ENCODE measurements at regions not wholly inside any gene's neighbourhood (a gene's known extent, or its start where the extent isn't known, plus 50 kb on each side); places are given as distances from the start of the nearest gene placed in this dataset.
A peak's percentile ranks its signal among the peaks of the same experiment; 100 is the strongest.
"Not testable (repeated sequence)": the region's sequence is repeated elsewhere in the genome, so short reads cannot be mapped to it uniquely, and the experiment has no call there.

DNA sequence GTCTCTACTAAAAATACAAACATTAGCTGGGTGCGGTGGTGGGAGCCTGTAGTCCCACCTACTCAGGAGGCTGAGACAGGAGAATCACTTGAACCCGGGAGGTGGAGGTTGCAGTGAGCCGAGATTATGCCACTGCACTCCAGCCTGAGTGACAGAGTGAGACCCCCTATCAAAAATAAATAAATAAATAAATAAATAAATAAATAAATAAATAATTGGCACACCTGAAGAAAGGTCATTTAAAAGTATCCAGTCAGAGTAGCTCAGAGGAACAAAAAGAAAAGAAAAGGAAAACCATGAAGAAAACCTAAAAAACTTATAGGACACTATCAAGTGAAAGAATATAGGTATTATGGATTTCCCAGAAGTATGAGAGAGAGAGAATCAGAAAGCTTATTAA is 330.1 kb upstream of the AR start:
- DNase-seq: not testable (repeated sequence)

DNA sequence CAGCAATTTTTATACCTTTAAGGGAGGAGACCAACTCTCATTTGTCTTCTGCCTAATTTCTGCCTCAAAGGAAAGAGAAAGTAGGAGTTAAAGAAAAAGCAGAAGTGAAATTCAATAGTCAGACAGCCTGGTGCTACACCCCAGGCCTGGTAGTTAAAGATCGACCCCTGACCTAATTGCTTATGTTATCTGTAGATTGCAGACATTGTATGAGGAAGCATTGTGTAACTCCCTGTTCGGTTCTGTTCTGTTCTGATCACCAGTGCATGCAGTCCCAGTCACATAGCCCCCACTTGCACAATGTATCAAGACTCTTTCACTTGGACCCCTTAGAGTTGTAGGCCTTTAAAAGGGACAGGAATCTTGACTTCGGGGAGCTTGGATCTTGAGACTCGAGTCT is 335.9 kb upstream of the AR start:
- no peak for DNase-seq

DNA sequence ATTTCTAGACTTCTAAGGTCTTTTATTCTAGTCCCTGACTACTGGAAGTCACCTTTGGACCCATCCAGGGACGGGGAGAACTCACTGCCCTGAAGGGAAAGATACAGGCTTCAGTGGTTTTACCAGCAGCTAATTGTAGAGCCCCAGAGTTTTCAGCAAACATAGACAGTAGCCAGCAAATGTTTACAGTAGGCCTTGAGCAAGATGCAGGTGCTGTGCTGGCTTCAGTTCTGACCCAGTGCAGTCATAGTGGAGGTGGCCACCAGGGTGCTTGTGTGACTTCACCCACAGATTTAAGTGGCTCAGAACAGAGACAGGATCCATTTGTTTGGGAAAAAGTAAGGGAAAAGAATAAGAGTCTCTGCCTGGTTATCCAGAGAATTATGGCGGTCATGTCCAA is 384.4 kb upstream of the AR start:
- DNase-seq: no peak

DNA sequence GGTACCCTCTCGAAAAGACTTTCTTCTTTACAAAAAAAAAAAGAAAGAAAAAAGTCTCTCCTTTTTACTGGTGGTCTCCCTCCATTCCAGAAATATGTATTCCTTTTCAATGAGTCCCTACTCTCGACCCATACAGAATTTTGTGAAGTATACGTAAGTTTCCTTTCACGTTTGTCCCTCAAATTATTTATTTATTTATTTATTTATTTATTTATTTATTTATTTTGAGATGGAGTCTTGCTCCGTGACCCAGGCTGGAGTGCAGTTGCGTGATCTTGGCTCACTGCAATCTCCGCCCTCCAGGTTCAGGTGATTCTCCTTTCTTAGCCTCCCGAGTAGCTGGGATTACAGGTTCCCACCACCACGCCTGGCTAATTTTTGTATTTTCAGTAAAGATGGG is 429.2 kb upstream of the AR start:
- no peak for DNase-seq

DNA sequence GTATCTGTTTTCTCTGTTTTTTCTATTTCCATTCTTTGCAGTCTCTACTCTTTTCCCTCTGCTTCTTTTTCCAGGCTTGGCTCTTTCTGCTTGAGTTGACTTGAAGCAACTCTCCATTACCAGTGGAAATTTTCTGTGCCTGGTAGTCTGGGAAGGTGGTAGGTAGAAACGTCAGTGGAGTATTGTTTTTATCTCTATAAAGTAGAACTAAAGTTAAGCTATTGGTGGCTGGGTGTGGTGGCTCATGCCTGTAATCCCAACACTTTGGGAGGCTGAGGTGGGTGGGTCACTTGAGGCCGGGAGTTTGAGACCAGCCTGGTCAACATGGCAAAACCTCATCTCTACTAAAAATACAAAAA is 438.1 kb upstream of the AR start:
- no peak for DNase-seq

DNA sequence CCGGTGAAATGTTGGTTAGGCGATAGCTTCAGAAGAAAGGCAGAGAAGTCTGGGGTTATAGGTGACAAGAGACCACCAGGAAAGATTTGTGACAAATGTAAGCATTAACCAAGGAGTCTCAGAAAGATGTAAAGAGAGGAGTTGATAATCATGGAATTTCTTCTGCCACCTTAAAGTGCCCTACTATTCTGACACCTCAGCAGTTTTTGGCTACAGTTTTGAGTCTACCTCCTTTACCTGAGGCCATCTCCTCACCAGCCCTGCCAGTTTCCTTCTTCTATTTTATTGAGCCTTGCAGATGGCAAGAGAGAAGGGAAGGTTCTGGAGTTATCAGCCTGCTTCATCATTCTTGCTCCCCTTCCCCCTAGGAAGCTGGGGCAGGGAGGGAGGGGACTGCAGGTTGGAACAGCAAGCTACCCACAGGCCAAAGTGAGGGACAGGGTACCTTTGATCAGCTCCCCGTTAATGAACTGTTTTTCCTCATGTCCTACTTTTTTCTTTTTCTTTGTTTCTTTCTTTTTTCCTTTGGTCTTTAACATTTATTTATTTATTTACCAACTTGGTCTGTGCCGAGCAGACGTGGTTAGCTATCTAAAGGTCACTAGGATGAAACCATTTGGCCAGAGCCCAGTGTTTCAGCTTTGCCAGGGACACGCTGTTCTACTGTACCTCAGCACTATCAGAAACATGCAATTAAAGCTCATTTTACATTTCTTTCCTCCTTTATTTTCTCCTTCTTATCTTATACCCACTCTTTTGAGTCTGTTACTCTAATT is 438.7 kb upstream of the AR start:
- DNase-seq: no peak

DNA sequence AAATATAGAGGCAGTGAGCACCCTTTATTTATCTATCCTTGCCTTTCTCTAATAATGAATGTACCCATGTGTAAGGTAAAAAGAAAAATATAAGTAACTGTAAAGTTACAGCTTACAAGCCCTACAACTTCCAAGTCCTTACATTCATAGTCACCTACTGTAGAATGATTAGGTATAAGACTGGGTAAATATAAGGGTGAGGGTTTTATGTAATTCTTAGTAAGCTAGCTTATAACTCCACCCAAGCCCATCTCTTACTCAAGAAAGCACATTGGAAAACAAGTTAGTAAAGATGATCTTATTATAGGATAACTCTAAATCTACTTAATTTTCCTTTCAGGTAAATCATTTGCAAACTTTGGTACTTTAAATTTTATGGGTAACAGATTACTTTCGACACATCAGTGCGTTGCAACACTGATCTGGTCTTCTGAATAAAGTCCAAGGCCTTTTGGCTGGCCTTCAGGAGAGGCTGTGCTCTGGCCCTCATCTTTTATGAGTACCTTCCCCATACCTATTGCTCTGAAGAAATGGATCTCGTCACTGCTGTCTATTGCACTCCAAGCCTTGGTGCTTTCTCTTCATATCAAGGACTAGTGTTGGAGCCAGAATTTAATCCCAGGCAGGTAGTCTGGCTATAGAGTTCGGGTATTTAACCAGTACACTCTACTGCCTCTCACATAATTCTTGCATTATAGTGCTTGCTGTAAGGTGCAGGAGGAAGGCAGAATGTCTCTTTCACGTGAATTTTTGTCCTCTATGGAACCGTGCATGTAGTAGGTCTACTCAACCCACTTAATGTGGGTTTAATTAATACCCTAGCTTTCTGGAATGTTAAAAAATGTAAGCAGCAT is 443.6 kb upstream of the AR start:
- no peak for DNase-seq

DNA sequence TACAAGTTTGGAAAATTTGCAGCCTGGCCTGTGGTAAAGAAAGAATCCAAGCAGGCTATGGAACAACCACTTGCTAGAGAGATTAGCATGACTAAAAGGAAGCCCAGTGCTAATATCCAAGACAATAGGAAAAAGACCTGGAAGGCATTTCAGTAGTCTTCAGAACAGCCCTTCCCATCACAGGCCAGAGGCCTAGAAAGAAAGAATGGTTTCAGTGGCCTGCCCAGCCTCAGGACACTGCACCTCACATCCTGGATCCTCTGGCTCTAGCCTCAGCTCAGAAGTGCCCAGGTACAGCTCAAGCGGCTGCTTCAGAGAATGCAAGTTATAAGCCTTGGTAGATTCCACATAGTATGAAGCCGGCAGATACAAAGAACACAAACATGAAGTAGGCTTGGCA is 449.8 kb upstream of the AR start:
- peak; percentile 0 for DNase-seq

DNA sequence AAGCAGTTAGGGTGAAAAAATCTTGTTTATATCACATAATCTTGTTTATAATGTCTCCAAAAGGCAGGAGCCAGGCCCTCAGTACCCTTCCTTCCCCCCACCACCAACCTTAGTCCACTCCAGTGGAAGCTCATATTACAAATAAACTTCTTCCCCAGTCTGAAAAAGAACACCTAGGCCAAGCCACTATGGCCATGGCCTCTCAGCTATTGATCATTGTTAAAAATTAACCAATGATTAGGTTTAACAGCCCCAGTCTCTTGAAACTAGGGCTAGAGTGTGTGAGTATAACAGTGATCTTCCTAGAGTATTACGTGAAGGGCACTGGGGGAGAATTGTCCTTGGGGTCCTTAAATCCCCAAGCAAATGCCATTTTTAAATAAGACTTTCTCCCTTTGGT is 411.9 kb upstream of the EDA2R start:
- DNase-seq: no peak

DNA sequence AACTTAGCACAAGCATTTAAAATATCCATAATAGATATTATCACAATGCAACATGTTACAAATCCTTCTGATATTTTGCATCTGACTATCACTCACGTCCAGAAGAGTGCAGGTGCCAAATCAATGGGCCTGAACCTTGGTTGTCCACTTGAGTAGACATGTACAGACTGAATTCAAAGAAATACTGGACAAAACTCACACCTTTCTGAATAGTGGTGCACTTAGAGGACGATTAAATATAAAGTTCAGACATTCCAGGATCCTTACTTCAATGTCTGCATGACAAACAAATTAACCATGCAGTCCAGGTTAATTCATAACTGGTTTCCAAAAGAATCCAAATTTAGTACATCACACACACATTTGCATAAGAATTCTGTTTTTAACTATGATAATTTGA is 406.0 kb upstream of the EDA2R start:
- DNase-seq: no peak

DNA sequence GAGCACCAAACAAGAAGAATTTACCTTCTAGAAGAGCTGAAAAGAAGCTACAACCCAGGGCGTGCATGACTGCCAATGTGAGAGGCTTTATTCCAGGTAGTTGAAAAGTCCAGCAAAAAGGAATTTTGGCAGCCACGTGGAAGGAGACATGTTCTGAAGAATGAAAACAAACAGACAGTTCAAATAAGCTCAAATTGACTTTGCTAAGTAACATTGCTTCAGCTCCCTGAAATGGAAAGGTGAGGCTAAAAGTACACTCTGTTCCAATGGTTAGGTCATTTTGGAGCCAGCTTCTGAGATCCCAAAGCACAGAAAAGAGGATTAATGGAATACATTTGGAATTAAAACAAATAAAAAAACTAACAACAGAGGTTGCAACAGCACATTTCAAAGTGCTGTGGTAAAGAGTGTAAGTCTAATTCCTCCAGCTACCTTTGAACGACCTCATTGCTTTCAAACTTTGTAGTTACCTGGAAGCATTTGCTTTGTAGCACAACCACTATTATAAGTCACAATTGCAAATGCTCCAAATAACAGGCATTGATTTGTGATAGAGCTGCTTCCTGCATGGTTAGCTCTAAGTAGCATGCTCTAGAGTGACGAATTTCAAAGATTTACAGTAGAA is 405.3 kb upstream of the EDA2R start:
- no peak for DNase-seq

DNA sequence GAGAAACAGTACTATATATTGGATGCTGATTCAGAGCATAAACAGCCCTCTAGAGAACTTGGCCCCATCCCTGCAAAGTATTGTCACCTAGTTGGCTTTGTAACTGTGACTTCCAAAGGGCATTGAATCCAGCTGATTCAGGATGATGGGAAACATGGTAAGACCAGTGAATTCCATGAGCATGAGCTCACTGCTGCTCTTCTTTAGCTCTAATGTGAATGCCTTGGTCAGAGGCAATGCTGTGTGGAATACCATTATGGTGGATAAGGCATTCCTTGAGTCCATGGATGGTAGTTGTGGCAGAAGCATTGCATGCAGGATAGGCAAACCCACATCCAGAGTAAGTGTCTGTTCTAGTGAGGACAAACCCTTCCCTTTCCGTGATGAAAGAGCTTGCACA is 365.6 kb upstream of the EDA2R start:
- peak; percentile 1 for DNase-seq

DNA sequence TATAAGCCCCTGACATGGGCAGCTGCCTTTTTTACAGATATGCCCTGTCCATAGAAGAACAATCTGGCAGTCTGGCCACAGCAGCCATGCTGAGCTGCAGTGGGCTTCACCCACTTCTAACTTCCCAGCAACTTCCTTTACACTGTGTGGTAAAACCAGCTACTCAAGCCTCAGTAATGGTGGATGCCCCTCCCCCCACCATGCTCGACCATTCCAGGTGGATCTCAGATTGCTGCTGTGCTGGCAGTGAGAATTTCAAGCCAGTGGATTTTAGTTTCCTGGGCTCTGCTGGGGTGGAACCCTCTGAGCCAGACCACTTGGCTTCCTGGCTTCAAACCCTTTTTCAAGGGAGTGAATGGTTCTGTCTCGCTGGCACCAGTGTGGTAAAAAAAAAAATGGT is 355.9 kb upstream of the EDA2R start:
- DNase-seq: no peak

DNA sequence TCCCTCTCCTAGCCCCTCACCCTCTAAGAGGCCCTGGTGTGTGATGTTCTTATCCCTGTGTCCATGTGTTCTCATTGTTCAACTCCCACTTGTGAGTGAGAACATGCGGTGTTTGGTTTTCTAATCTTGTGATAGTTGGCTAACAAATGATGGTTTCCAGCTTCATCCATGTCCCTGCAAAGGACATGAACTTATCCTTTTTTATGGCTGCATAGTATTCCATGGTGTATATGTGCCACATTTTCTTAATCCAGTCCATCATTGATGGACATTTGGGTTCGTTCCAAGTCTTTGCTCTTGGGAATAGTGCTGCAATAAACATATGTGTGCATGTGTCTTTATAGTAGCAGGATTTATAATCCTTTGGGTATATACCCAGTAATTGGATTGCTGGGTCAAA is 353.2 kb upstream of the EDA2R start:
- not testable (repeated sequence) for DNase-seq

DNA sequence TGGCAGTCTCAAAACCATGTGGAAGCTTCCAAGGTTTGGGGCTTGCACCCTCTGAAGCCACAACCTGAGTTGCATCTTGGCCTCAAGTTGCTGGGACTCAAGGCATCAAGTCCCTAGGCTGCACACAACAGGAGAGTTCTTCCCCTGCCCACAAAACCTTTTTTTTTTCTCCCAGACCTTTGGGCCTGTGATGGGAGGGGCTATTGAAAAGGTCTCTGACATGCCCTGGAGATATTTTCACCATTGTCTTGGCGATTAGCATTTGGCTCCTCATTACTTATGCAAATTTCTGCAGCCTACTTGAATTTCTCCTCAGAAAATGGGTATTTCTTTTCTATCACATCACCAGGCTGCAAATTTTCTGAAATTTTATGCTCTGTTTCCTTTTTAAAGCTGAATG is 349.5 kb upstream of the EDA2R start:
- no peak for DNase-seq

DNA sequence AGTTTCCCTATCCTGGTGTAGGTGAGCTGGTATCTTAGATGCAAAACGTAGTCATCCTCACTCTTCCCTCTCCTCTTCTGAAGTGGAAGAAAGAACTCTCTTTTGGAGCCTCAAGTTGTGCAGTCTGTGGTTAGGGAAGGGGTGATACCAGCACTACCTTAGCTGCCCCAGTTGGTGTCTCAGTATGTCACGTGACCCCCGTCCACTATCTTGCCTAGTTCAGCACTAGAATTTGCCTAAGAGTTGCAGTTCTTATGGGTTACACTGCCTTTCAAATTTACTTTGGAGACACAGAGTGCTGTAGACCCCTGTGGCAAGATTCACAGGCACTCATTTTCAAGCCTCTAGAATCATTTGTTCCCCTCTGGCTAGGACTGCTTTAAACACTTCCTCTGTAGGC is 322.8 kb upstream of the EDA2R start:
- DNase-seq: no peak

DNA sequence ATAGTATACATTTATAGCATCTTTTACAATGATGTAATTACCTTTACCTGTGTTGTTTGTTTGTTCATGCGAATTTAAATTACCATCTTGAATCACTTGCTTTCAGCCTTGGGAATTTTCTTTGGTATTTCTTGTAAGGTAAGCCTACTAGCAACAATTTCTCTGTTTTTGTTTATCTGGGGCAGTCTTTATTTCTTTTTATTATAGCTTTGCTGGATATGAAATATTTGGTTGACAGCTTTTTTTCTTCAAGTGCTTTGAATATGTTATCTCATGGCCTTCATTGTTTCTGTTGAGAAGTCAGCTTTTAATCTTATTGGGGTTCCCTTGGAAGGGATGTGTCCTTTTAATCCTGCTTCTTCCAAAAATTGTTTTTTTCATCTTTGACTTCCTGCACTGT is 292.8 kb upstream of the EDA2R start:
- no peak for DNase-seq

DNA sequence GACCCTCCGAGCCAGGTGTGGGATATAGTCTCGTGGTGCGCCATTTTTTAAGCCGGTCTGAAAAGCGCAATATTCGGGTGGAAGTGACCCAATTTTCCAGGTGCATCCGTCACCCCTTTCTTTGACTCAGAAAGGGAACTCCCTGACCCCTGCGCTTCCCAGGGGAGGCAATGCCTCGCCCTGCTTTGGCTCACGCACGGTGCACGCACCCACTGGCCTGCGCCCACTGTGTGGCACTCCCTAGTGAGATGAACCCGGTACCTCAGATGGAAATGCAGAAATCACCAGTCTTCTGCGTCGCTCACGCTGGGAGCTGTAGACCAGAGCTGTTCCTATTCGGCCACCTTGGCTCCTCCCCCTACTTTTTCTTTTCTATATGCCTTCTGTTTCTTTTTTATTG is 291.6 kb upstream of the EDA2R start:
- DNase-seq: not testable (repeated sequence)

DNA sequence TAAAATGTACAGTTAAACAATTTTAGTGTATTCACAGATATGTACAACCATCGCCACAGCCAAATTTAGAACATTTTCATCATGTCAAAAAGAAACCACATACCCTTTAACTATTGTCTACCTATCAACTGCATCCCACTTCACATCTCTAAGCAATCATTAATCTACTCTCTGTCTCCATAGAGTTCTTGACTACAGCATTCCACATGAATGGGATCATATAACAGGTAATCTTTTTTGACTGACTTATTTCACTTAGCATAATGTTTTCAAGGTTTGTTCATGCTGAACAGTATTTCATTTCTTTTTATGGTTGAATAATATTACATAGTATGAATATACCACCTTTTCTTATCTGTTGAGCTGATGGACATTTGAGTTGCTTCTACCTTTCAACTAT is 281.4 kb upstream of the EDA2R start:
- no peak for DNase-seq

DNA sequence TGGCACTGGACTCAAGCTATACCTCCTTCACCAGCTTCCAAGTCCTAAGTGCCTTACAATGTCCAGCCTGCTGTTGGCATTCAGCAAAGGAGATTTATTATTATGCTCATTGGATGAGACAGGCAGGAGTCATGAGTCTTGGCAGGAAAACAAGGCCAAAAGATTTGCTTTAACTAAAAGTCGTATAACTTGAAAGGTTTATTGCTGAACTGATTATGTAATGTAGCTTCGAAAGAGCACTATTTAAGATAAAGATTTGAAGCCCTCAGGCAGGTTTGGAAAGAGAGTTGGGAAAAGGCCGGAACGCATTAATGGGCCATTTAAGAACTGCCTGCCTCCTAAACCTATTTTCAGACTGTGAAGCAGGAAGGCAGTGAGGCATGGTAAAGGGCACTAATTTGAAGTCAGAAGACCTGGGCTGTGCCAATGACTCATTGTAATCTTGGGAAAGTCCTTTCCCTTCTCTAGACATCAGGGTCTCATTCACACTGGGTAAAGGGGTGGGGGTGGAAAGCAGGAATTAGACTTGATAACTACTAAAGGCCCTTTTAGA is 280.5 kb upstream of the EDA2R start:
- peak; percentile 8 for DNase-seq

DNA sequence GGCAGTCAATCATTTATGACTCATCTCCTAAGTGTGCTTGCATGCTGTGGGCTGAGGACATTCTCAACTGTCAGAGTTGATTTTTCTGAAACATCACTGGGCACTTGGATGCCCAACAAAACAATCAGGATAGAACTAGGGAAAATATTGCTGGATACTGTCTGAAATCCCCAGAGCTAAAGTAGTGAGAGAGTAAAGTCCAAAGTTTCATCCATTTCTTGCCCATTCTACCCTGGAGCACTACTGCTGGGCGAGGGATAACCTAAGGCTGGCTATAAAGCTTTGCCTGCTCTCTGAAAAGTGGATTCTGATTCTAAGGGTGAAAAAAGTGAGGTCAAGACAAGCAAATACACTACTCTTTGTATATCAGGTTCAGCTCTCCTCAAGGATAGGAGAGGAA is 279.6 kb upstream of the EDA2R start:
- DNase-seq: no peak

DNA sequence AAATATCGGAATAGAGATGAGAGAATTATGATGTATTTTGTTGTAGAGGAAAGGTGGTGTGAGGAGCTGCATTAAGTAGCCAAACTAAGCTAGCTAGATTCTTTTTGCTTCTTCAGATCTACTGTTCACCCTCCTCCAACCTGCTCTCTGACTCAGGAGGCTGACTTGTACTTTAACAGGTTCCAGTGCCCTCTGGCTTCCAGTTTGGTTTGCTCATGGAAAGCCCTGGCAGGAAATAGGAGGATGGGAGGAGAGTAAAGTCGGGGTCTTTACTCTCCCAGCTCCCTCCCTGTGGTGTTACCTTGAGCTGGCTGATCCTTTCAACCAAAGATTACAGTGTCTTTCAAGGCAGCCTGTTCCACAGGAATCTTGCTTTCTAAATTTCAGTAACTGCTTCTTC is 277.0 kb upstream of the EDA2R start:
- no peak for DNase-seq

DNA sequence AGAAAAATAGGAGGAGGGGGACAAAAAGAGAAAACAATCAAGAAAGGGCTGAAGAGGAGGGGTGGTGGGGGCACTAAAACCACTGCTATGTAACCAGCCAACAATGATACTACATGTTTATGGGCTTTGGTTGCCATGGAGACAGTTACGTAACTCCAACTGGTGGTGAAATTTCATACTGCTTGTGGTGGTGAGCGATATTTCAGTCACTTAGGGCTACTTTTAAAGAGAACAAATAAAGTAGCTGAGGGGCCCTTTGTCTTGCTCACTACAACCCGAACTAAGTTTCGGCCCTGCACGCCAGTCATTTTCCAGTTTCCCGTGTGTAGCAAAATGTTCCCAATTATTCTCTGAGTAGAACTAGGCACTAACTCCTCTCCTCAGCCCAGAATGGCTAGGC is 275.2 kb upstream of the EDA2R start:
- peak; percentile 45 for DNase-seq

DNA sequence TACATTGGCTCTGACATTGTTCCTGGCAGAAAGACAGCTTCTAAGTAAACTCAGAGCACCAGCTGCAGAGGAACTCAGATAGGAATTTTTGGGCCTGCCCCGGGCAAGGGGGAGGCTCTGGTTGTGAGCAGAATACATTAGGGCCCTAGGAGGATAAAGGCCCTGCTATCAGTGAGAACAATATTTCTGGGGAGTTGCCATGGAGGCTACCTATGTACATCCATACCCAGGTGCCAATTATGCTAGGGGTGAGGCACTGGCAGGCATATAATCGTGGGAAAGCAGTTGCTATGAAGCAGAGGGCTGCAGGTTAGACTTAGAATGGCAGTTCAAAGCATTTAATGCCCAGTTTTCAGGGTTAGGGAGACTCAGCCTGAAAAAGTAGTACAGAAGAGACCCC is 273.5 kb upstream of the EDA2R start:
- DNase-seq: no peak

All from T1000 (cell line).